ENCODE measurements at regions not wholly inside any gene's neighbourhood (a gene's known extent, or its start where the extent isn't known, plus 50 kb on each side); places are given as distances from the start of the nearest gene placed in this dataset.

GRCh38 chr20:16143596-16143995 is 429.7 kb downstream of the KIF16B start:
- Histone ChIP-seq H3K4me1 (ENCODE audit: control insufficient read depth in 3 of 3, insufficient read depth in 2 of 3, low read depth in 1 of 3, low read length in 2 of 3) (no peaks in the 10 kb centered on the region), H3K27me3 (ENCODE audit: control insufficient read depth in 3 of 3, insufficient read depth in 3 of 3, low read length in 3 of 3) (no peaks in the 10 kb centered on the region), H3K4me3 (ENCODE audit: low read depth in 1 of 3, low read length in 3 of 3) (no peak overlapping the region), H3K9me3 (ENCODE audit: control insufficient read depth in 2 of 2, insufficient read depth in 1 of 2, low read depth in 1 of 2, low read length in 1 of 2) (peaks cover 0 to 2% of the 10 kb centered on the region in 2 donors), H3K36me3 (ENCODE audit: control insufficient read depth in 3 of 3, insufficient read depth in 2 of 3, low read depth in 1 of 3, low read length in 3 of 3) (no peaks in the 10 kb centered on the region), H3K27ac (ENCODE audit: low read depth in 1 of 3, low read length in 2 of 3) (no peak overlapping the region)
- FAIRE-seq (no peak), DNase-seq (no peak)
- WGBS, 3 donors: 76 to 91% (median 89%) methylated on average over 1 of the region's 1 CpG

GRCh38 chr20:16135630-16136029 is 437.6 kb downstream of the KIF16B start:
- H3K27me3 ChIP-seq (ENCODE audit: control insufficient read depth in 3 of 3, insufficient read depth in 3 of 3, low read length in 3 of 3): no peaks in the 10 kb centered on the region
- H3K9me3 ChIP-seq (ENCODE audit: control insufficient read depth in 2 of 2, insufficient read depth in 1 of 2, low read depth in 1 of 2, low read length in 1 of 2): no peaks in the 10 kb centered on the region
- no peak overlapping the region for H3K4me3 ChIP-seq (ENCODE audit: low read depth in 1 of 3, low read length in 3 of 3)
- H3K4me1 ChIP-seq (ENCODE audit: control insufficient read depth in 3 of 3, insufficient read depth in 2 of 3, low read depth in 1 of 3, low read length in 2 of 3): no peaks in the 10 kb centered on the region
- FAIRE-seq (no peak), DNase-seq (no peak)
- no peaks in the 10 kb centered on the region for H3K36me3 ChIP-seq (ENCODE audit: control insufficient read depth in 3 of 3, insufficient read depth in 2 of 3, low read depth in 1 of 3, low read length in 3 of 3)
- no peak overlapping the region for H3K27ac ChIP-seq (ENCODE audit: low read depth in 1 of 3, low read length in 2 of 3)
- WGBS, 3 donors: 75 to 84% (median 82%) methylated on average over 5 of the region's 5 CpGs

- FAIRE-seq (no peak), DNase-seq (no peak)
- 68 to 80% (median 74%) methylated on average over 3 of the region's 3 CpGs for WGBS, 3 donors
- no peaks in the 10 kb centered on the region for H3K4me1 ChIP-seq (ENCODE audit: control insufficient read depth in 3 of 3, insufficient read depth in 2 of 3, low read depth in 1 of 3, low read length in 2 of 3)
- no peaks in the 10 kb centered on the region for H3K27me3 ChIP-seq (ENCODE audit: control insufficient read depth in 3 of 3, insufficient read depth in 3 of 3, low read length in 3 of 3)
- no peak overlapping the region for H3K4me3 ChIP-seq (ENCODE audit: low read depth in 1 of 3, low read length in 3 of 3)
- H3K9me3 ChIP-seq (ENCODE audit: control insufficient read depth in 2 of 2, insufficient read depth in 1 of 2, low read depth in 1 of 2, low read length in 1 of 2): no peaks in the 10 kb centered on the region
- no peaks in the 10 kb centered on the region for H3K36me3 ChIP-seq (ENCODE audit: control insufficient read depth in 3 of 3, insufficient read depth in 2 of 3, low read depth in 1 of 3, low read length in 3 of 3)
- H3K27ac ChIP-seq (ENCODE audit: low read depth in 1 of 3, low read length in 2 of 3): no peak overlapping the region
Observed at GRCh38 chr20:16132036-16132798, 441.0 kb downstream of the KIF16B start.

DNA sequence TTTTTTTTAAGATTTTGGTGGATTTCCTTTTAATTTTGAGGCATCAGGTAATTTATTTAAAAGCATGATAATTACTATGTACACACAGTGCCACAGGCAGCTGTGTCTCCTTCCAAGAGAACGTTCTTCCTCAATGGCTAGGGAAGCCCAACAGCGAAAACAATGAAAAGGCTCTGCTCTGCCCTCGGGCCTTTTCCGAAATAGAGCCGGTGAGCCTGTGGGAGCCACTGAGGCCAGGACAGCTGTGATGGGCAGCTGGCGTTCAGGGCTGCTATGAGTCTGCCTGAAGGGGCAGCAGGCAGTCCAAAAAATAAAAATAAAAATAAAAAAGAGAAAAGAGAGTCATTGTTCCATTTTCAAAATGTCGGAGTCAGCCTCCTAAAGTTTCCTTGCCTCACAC is 443.8 kb downstream of the KIF16B start:
- 87 to 88% (median 87%) methylated on average over 7 of the region's 7 CpGs for WGBS, 3 donors
- no peak for FAIRE-seq

DNA sequence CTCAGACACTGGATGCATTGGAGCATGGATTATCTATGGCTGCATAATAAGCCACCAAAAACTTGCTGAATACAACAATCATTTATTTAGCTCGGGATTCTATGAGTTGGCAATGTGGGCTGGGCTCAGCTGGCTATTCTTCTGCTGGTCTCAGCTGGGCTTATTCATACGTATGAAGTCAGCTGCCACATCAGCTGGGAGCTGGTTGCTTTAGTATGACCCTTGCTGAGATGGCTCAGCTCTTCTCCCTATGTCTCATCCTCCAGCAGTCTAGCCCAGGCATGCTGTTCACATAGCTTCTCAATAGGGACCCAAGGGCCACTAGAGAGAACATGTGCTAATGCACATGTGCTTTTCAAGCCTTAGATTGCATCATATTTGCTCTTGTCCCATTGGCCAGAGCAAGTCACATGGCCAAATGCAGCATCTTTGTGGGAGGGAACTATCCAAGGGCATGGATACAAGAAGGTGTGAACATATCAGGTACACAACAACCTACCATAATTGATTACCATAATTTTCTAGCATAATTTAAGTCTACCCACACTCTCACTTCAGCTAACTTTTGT is 444.6 kb downstream of the KIF16B start:
- WGBS, 3 donors: 79 to 82% (median 81%) methylated on average over 2 of the region's 2 CpGs
- Histone ChIP-seq H3K9me3 (ENCODE audit: control insufficient read depth in 2 of 2, insufficient read depth in 1 of 2, low read depth in 1 of 2, low read length in 1 of 2) (no peaks in the 10 kb centered on the region), H3K36me3 (ENCODE audit: control insufficient read depth in 3 of 3, insufficient read depth in 2 of 3, low read depth in 1 of 3, low read length in 3 of 3) (no peaks in the 10 kb centered on the region), H3K27ac (ENCODE audit: low read depth in 1 of 3, low read length in 2 of 3) (no peak overlapping the region), H3K4me1 (ENCODE audit: control insufficient read depth in 3 of 3, insufficient read depth in 2 of 3, low read depth in 1 of 3, low read length in 2 of 3) (no peaks in the 10 kb centered on the region), H3K27me3 (ENCODE audit: control insufficient read depth in 3 of 3, insufficient read depth in 3 of 3, low read length in 3 of 3) (no peaks in the 10 kb centered on the region), H3K4me3 (ENCODE audit: low read depth in 1 of 3, low read length in 3 of 3) (no peak overlapping the region)
- no peak for DNase-seq
- no peak for FAIRE-seq

More for the DNA sequence above, 443.8 kb downstream of the KIF16B start:
- H3K4me1 ChIP-seq (ENCODE audit: control insufficient read depth in 3 of 3, insufficient read depth in 2 of 3, low read depth in 1 of 3, low read length in 2 of 3): no peaks in the 10 kb centered on the region
- H3K27me3 ChIP-seq (ENCODE audit: control insufficient read depth in 3 of 3, insufficient read depth in 3 of 3, low read length in 3 of 3): no peaks in the 10 kb centered on the region
- no peak overlapping the region for H3K4me3 ChIP-seq (ENCODE audit: low read depth in 1 of 3, low read length in 3 of 3)
- H3K36me3 ChIP-seq (ENCODE audit: control insufficient read depth in 3 of 3, insufficient read depth in 2 of 3, low read depth in 1 of 3, low read length in 3 of 3): no peaks in the 10 kb centered on the region
- no peak overlapping the region for H3K27ac ChIP-seq (ENCODE audit: low read depth in 1 of 3, low read length in 2 of 3)
- no peaks in the 10 kb centered on the region for H3K9me3 ChIP-seq (ENCODE audit: control insufficient read depth in 2 of 2, insufficient read depth in 1 of 2, low read depth in 1 of 2, low read length in 1 of 2)
- no peak for DNase-seq

- Histone ChIP-seq H3K4me1 (ENCODE audit: control insufficient read depth in 3 of 3, insufficient read depth in 2 of 3, low read depth in 1 of 3, low read length in 2 of 3) (no peaks in the 10 kb centered on the region), H3K4me3 (ENCODE audit: low read depth in 1 of 3, low read length in 3 of 3) (no peak overlapping the region), H3K27ac (ENCODE audit: low read depth in 1 of 3, low read length in 2 of 3) (no peak overlapping the region), H3K36me3 (ENCODE audit: control insufficient read depth in 3 of 3, insufficient read depth in 2 of 3, low read depth in 1 of 3, low read length in 3 of 3) (no peaks in the 10 kb centered on the region), H3K27me3 (ENCODE audit: control insufficient read depth in 3 of 3, insufficient read depth in 3 of 3, low read length in 3 of 3) (no peaks in the 10 kb centered on the region), H3K9me3 (ENCODE audit: control insufficient read depth in 2 of 2, insufficient read depth in 1 of 2, low read depth in 1 of 2, low read length in 1 of 2) (no peaks in the 10 kb centered on the region)
- 84 to 93% (median 86%) methylated on average over 4 of the region's 4 CpGs for WGBS, 3 donors
- FAIRE-seq (no peak), DNase-seq (no peak)
Observed at GRCh38 chr20:16125816-16126215, 447.4 kb downstream of the KIF16B start.

DNA sequence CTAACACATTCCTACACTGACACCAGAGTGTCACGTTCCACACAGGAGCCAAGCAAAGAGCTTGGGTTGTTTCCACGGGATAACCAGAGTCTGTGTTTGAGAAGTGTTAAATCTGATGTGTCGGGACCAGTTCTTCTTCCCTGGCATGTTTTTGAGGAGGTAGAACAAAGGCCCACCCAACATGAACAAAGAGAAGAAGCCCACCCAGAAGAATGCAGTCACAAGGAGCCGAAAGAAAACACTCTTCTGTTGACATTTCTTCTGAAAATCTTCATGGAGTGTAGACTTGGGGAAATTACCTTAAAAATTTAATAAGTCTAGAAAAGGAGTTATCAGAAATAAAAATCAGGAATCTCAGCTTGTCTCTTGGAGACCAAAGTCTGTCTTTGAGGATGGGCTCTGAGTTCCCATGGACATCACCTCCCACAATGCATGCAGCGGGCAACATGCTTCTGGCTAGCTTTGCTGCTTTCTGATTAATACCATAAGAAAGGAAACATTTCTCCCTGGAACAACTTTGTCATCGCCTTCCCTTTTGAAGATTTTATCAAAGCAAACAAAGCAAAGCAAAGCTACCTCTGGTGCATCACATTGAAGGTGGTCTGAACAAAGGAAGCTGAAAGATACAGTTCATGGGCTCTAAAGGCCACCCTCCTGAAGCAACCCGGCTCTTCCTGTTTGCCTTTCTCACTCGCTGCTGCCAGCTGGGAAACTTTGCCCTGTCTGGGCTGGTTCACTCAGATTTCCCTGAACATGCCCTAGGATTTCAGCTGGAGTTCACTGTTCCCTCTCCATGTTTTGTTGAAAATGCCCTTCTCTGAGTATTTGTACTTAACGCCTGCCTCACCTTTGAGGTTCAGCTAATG is 448.1 kb downstream of the KIF16B start:
- Histone ChIP-seq H3K4me3 (ENCODE audit: low read depth in 1 of 3, low read length in 3 of 3) (no peak overlapping the region), H3K27me3 (ENCODE audit: control insufficient read depth in 3 of 3, insufficient read depth in 3 of 3, low read length in 3 of 3) (no peaks in the 10 kb centered on the region), H3K4me1 (ENCODE audit: control insufficient read depth in 3 of 3, insufficient read depth in 2 of 3, low read depth in 1 of 3, low read length in 2 of 3) (no peaks in the 10 kb centered on the region), H3K9me3 (ENCODE audit: control insufficient read depth in 2 of 2, insufficient read depth in 1 of 2, low read depth in 1 of 2, low read length in 1 of 2) (no peaks in the 10 kb centered on the region), H3K36me3 (ENCODE audit: control insufficient read depth in 3 of 3, insufficient read depth in 2 of 3, low read depth in 1 of 3, low read length in 3 of 3) (no peaks in the 10 kb centered on the region), H3K27ac (ENCODE audit: low read depth in 1 of 3, low read length in 2 of 3) (no peak overlapping the region)
- FAIRE-seq (no peak), DNase-seq (peak in 1 of 2 donors; percentile 5)
- WGBS, 3 donors: 64 to 85% (median 71%) methylated on average over 9 of the region's 9 CpGs

DNA sequence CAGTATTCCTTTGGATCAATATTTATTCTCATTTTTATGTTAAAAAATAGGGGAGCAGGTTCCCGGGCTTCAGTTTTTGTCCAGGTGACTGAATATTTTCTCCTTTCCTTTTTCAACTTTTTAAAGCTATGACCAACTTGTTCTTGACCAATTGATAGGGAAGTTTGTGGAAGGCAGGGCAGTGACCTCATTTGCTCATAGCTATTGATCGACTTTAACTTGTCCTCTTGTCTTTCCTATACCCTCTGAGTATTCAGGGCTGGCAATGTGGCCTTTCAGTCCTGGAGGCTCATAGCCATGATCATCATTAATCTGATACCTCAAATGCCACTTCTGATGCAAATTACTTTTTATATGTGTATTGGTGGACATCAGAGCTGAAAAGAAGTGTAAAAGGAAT is 448.8 kb downstream of the KIF16B start:
- Histone ChIP-seq H3K9me3 (ENCODE audit: control insufficient read depth in 2 of 2, insufficient read depth in 1 of 2, low read depth in 1 of 2, low read length in 1 of 2) (no peaks in the 10 kb centered on the region), H3K4me3 (ENCODE audit: low read depth in 1 of 3, low read length in 3 of 3) (no peak overlapping the region), H3K27me3 (ENCODE audit: control insufficient read depth in 3 of 3, insufficient read depth in 3 of 3, low read length in 3 of 3) (no peaks in the 10 kb centered on the region), H3K4me1 (ENCODE audit: control insufficient read depth in 3 of 3, insufficient read depth in 2 of 3, low read depth in 1 of 3, low read length in 2 of 3) (no peaks in the 10 kb centered on the region), H3K36me3 (ENCODE audit: control insufficient read depth in 3 of 3, insufficient read depth in 2 of 3, low read depth in 1 of 3, low read length in 3 of 3) (no peaks in the 10 kb centered on the region), H3K27ac (ENCODE audit: low read depth in 1 of 3, low read length in 2 of 3) (no peak overlapping the region)
- FAIRE-seq (no peak), DNase-seq (no peak)
- WGBS, 3 donors: 70 to 86% (median 84%) methylated on average over 2 of the region's 2 CpGs
